GM18873 (cell line): ENCODE measurements at regions not wholly inside any gene's neighbourhood (a gene's known extent, or its start where the extent isn't known, plus 50 kb on each side); places are given as distances from the start of the nearest gene placed in this dataset.

Experiments
- ATAC-seq: cut with Tn5 transposase; IDR thresholded peaks from one replicate; pipeline ENCODE4 v1.9.1; 2021; ENCODE audit warnings: mild to moderate bottlenecking, moderate library complexity, moderate number of reproducible peaks; ENCODE audit not compliant: unreplicated experiment, low FRiP score

- ATAC-seq, result no peak
These were observed 99.1 kb upstream of the TMEM168 start for GRCh38 chr7:112889268-112889667.

GRCh38 chr7:112888781-112889180 is 98.6 kb upstream of the TMEM168 start:
- no peak for ATAC-seq

GRCh38 chr7:112887976-112888375 is 97.8 kb upstream of the TMEM168 start:
- ATAC-seq, result no peak

- ATAC-seq, result no peak
These were observed 97.1 kb upstream of the TMEM168 start for GRCh38 chr7:112887337-112887736.

- no peak for ATAC-seq
These were observed 96.0 kb upstream of the TMEM168 start for GRCh38 chr7:112886208-112886607.

- no peak for ATAC-seq
These were observed 92.8 kb upstream of the TMEM168 start for GRCh38 chr7:112882991-112883390.

- ATAC-seq, result no peak
These were observed 92.3 kb upstream of the TMEM168 start for GRCh38 chr7:112882511-112882910.

GRCh38 chr7:112882022-112882421 is 91.8 kb upstream of the TMEM168 start:
- no peak for ATAC-seq

GRCh38 chr7:112880818-112881418 is 90.7 kb upstream of the TMEM168 start:
- ATAC-seq, result no peak

- ATAC-seq, result no peak
These were observed 87.7 kb upstream of the TMEM168 start for GRCh38 chr7:112877691-112878460.

GRCh38 chr7:112876877-112877276 is 86.7 kb upstream of the TMEM168 start:
- ATAC-seq, result no peak

- ATAC-seq, result no peak
These were observed 84.7 kb upstream of the TMEM168 start for GRCh38 chr7:112874909-112875308.

- no peak for ATAC-seq
These were observed 83.8 kb upstream of the TMEM168 start for GRCh38 chr7:112873831-112874553.

- ATAC-seq, result peak; percentile 43
These were observed 79.0 kb upstream of the TMEM168 start for GRCh38 chr7:112869111-112869774.

- no peak for ATAC-seq
These were observed 78.4 kb upstream of the TMEM168 start for GRCh38 chr7:112868609-112869008.

GRCh38 chr7:112866424-112866823 is 76.2 kb upstream of the TMEM168 start:
- peak; percentile 95 for ATAC-seq

GRCh38 chr7:112864380-112864779 is 74.2 kb upstream of the TMEM168 start:
- ATAC-seq, result no peak

GRCh38 chr7:112858838-112859237 is 68.6 kb upstream of the TMEM168 start:
- no peak for ATAC-seq

- no peak for ATAC-seq
These were observed 65.0 kb upstream of the TMEM168 start for GRCh38 chr7:112855227-112855626.

- ATAC-seq, result no peak
These were observed 64.0 kb upstream of the TMEM168 start for GRCh38 chr7:112854169-112854568.

GRCh38 chr7:112853422-112853821 is 63.2 kb upstream of the TMEM168 start:
- ATAC-seq, result no peak
